Right lobe of liver (tissue), 4 donors: ENCODE measurements at regions not wholly inside any gene's neighbourhood (a gene's known extent, or its start where the extent isn't known, plus 50 kb on each side); places are given as distances from the start of the nearest gene placed in this dataset.

Source experiments
- CTCF ChIP-seq, 4 donors: fragments of 200-600 bp in 3 of 4; fragments of 450-650 bp in 1 of 4; IDR thresholded peaks; one replicate each; pipeline versions ENCODE4 v1.5.1 to v1.8.0; 2016 to 2022; ENCODE audit warnings: antibody characterized with exemption in 4 of 4, mild to moderate bottlenecking in 2 of 4
- POLR2A ChIP-seq: fragments of 450-650 bp; IDR thresholded peaks from one replicate; pipeline ENCODE4 v1.6.1; 2017; ENCODE audit warnings: antibody characterized with exemption, mild to moderate bottlenecking
- donor health status: DM: no; HTN: no; CAD: no.
- donor health status: DM: no; HTN: no; CAD: no.
- donor health status: DM: no; HTN: yes; CAD: no.

GRCh38 chr15:29514926-29515325 lies 245.3 kb upstream of the NSMCE3 start:
- no peak for TF ChIP-seq CTCF (IDR thresholded peaks at IDR 0.05)
- TF ChIP-seq POLR2A: no peak
